GM23338 (cell line): ENCODE measurements at regions not wholly inside any gene's neighbourhood (a gene's known extent, or its start where the extent isn't known, plus 50 kb on each side); places are given as distances from the start of the nearest gene placed in this dataset.

Experiments used
- ATAC-seq: fragments of 200-7000 bp; cut with Tn5 transposase; 3 replicates; pipeline ENCODE4 v1.9.1; 2020
- DNase-seq: peaks from one replicate; pipeline ENCODE4 v3.0.0-alpha.2; 2015; ENCODE audit warnings: low spot score
- H2AFZ ChIP-seq: fragments of 200-600 bp; sonication (generic); 2 replicates; pipeline ENCODE4 v1.8.0; 2016; ENCODE audit warnings: antibody characterized with exemption, mild to moderate bottlenecking, moderate library complexity
- H3F3A ChIP-seq: fragments of 200-600 bp; sonication (generic); replicated peaks from 2 replicates; pipeline ENCODE4 v1.8.0; 2017; ENCODE audit warnings: antibody characterized with exemption, mixed run types, low read depth
- H3K27ac ChIP-seq: fragments of 200-600 bp; sonication (generic); 2 replicates; pipeline ENCODE4 v1.6.1; 2016; ENCODE audit warnings: low read depth
- H3K27me3 ChIP-seq: fragments of 200-600 bp; sonication (generic); 2 replicates; pipeline ENCODE4 v1.8.0; 2016; ENCODE audit warnings: mild to moderate bottlenecking, mixed run types, moderate library complexity; ENCODE audit not compliant: insufficient read depth
- H3K36me3 ChIP-seq: fragments of 200-600 bp; sonication (generic); 2 replicates; pipeline ENCODE4 v1.8.0; 2016; ENCODE audit warnings: mild to moderate bottlenecking; ENCODE audit not compliant: insufficient read depth
- H3K4me1 ChIP-seq: fragments of 200-600 bp; sonication (generic); 2 replicates; pipeline ENCODE4 v1.8.0; 2016; ENCODE audit warnings: mild to moderate bottlenecking, moderate library complexity; ENCODE audit not compliant: insufficient read depth
- H3K4me2 ChIP-seq: fragments of 200-600 bp; sonication (generic); 2 replicates; pipeline ENCODE4 v1.7.1; 2017; ENCODE audit warnings: mixed run types
- H3K4me3 ChIP-seq: fragments of 200-600 bp; sonication (generic); 2 replicates; pipeline ENCODE4 v1.6.1; 2016; ENCODE audit warnings: mixed run types
- H3K79me2 ChIP-seq: fragments of 200-600 bp; sonication (generic); replicated peaks from 2 replicates; pipeline ENCODE4 v1.8.0; 2017; ENCODE audit warnings: mild to moderate bottlenecking; ENCODE audit not compliant: insufficient read depth
- H3K9me2 ChIP-seq: fragments of 200-600 bp; sonication (generic); 2 replicates; pipeline ENCODE4 v1.8.0; 2017; ENCODE audit not compliant: insufficient read depth
- H4K20me1 ChIP-seq: fragments of 200-600 bp; sonication (generic); replicated peaks from 2 replicates; pipeline ENCODE4 v1.8.0; 2017; ENCODE audit warnings: mild to moderate bottlenecking; ENCODE audit not compliant: insufficient read depth
- H3K27ac Mint-ChIP-seq: 2 replicates; pipeline ENCODE4 v1.8.0; 2020; ENCODE audit warnings: inconsistent platforms, mild to moderate bottlenecking, moderate library complexity, mixed read lengths
- H3K27me3 Mint-ChIP-seq: 3 replicates; pipeline ENCODE4 v1.8.0; 2022; ENCODE audit warnings: low read depth, mild to moderate bottlenecking, moderate library complexity, mixed read lengths, inconsistent platforms; ENCODE audit not compliant: insufficient read depth, poor library complexity
- H3K36me3 Mint-ChIP-seq: 3 replicates; pipeline ENCODE4 v1.8.0; 2021; ENCODE audit warnings: low read depth, mild to moderate bottlenecking, inconsistent platforms, moderate library complexity, mixed read lengths
- H3K4me1 Mint-ChIP-seq: 3 replicates; pipeline ENCODE4 v1.8.0; 2020; ENCODE audit warnings: mild to moderate bottlenecking, inconsistent platforms, mixed read lengths
- H3K4me3 Mint-ChIP-seq: 3 replicates; pipeline ENCODE4 v1.8.0; 2021; ENCODE audit warnings: moderate library complexity, mild to moderate bottlenecking, inconsistent platforms, mixed read lengths
- H3K9me3 Mint-ChIP-seq: 3 replicates; pipeline ENCODE4 v1.8.0; 2020; ENCODE audit warnings: moderate library complexity, mild to moderate bottlenecking, inconsistent platforms, mixed read lengths
- CREB1 ChIP-seq: fragments of 250-450 bp; sonication (Bioruptor Pico); IDR thresholded peaks from 2 replicates; pipeline ENCODE4 v1.5.0; 2020; ENCODE audit warnings: low read depth, mild to moderate bottlenecking, moderate library complexity
- CTCF ChIP-seq, 2 experiments: fragments of 200-600 bp in 1 of 2; sonication (generic) in 1 of 2; conservative IDR thresholded peaks; 2 replicates each; pipeline versions ENCODE4 v1.5.1 to v1.6.1; 2016 to 2017; ENCODE audit warnings: antibody characterized with exemption in 2 of 2, low read depth in 2 of 2, mild to moderate bottlenecking in 2 of 2, moderate library complexity in 1 of 2
- ETS1 ChIP-seq: IDR thresholded peaks from 2 replicates; pipeline ENCODE4 v1.6.1; 2016; ENCODE audit warnings: antibody characterized with exemption
- EZH2 ChIP-seq: fragments of 200-600 bp; sonication (generic); IDR thresholded peaks from one replicate; pipeline ENCODE4 v1.8.0; 2017; ENCODE audit warnings: antibody characterized with exemption, mild to moderate bottlenecking, low read depth; ENCODE audit not compliant: unreplicated experiment
- EZH2phosphoT487 ChIP-seq: fragments of 200-600 bp; sonication (generic); IDR thresholded peaks from one replicate; pipeline ENCODE4 v1.8.1; 2018; ENCODE audit warnings: antibody characterized with exemption; ENCODE audit not compliant: unreplicated experiment
- JUNB ChIP-seq: IDR thresholded peaks from one replicate; pipeline ENCODE4 v1.6.1; 2016; ENCODE audit warnings: antibody characterized with exemption; ENCODE audit not compliant: unreplicated experiment
- NANOG ChIP-seq: IDR thresholded peaks from 2 replicates; pipeline ENCODE4 v1.6.1; 2016; ENCODE audit warnings: antibody characterized with exemption, borderline replicate concordance
- POLR2AphosphoS5 ChIP-seq: IDR thresholded peaks from 2 replicates; pipeline ENCODE4 v1.6.1; 2016; ENCODE audit warnings: antibody characterized with exemption, low read depth
- STAT1 ChIP-seq: IDR thresholded peaks from one replicate; pipeline ENCODE4 v1.6.1; 2016; ENCODE audit warnings: antibody characterized with exemption; ENCODE audit not compliant: unreplicated experiment
- ZNF114 ChIP-seq: fragments of 250-450 bp; sonication (Bioruptor Pico); IDR thresholded peaks from 2 replicates; pipeline ENCODE4 v1.5.0; 2020; ENCODE audit warnings: mild to moderate bottlenecking, moderate library complexity
- ZNF331 ChIP-seq: fragments of 250-450 bp; sonication (Bioruptor Pico); IDR thresholded peaks from 2 replicates; pipeline ENCODE4 v1.5.0; 2020; ENCODE audit warnings: low read depth, mild to moderate bottlenecking, moderate library complexity
- ZNF462 ChIP-seq: fragments of 250-450 bp; sonication (Bioruptor Pico); IDR thresholded peaks from 2 replicates; pipeline ENCODE4 v1.5.0; 2020; ENCODE audit warnings: mild to moderate bottlenecking, moderate library complexity
- TF ChIP-seq, protein P1 (sequence below): IDR thresholded peaks from one replicate; pipeline ENCODE4 v1.6.1; 2018; ENCODE audit warnings: antibody characterized with exemption; ENCODE audit not compliant: unreplicated experiment

- no peak for DNase-seq
- peaks cover 53% of the 10 kb centered on the region for H3K36me3 Mint-ChIP-seq
- H3K27ac Mint-ChIP-seq, result no peak overlapping the region
Measured at GRCh38 chr1:4396551-4396950, 257.9 kb upstream of the AJAP1 start.

More at GRCh38 chr1:4396551-4396950, 257.9 kb upstream of the AJAP1 start:
- Histone ChIP-seq H3K4me1 (no peaks in the 10 kb centered on the region), H3K79me2 (no peaks in the 10 kb centered on the region), H3F3A (no peaks in the 10 kb centered on the region), H3K27ac (no peak overlapping the region), H3K9me2 (no peaks in the 10 kb centered on the region), H3K4me3 (no peak overlapping the region), H3K36me3 (no peaks in the 10 kb centered on the region), H4K20me1 (no peaks in the 10 kb centered on the region), H3K27me3 (no peaks in the 10 kb centered on the region), H2AFZ (no peak overlapping the region), H3K4me2 (no peak overlapping the region)
- H3K9me3 Mint-ChIP-seq, result peaks cover 100% of the 10 kb centered on the region
- H3K4me3 Mint-ChIP-seq, result no peak overlapping the region
- peaks cover 3% of the 10 kb centered on the region; the same call in 1 of the 3 replicates for H3K4me1 Mint-ChIP-seq
- no peak for ATAC-seq
- TF ChIP-seq CREB1 (CRISPR knock-in tag) (no peak), NANOG (no peak), EZH2 (no peak), ZNF462 (CRISPR knock-in tag) (no peak), EZH2phosphoT487 (no peak), ZNF114 (CRISPR knock-in tag) (no peak), POLR2AphosphoS5 (no peak), JUNB (no peak), ETS1 (no peak), STAT1 (no peak), CTCF (conservative IDR thresholded peaks at IDR 0.05; ENCODE audit: low read depth in 2 of 2) (no peak), ZNF331 (CRISPR knock-in tag) (no peak)
- TF ChIP-seq, protein P1, sequence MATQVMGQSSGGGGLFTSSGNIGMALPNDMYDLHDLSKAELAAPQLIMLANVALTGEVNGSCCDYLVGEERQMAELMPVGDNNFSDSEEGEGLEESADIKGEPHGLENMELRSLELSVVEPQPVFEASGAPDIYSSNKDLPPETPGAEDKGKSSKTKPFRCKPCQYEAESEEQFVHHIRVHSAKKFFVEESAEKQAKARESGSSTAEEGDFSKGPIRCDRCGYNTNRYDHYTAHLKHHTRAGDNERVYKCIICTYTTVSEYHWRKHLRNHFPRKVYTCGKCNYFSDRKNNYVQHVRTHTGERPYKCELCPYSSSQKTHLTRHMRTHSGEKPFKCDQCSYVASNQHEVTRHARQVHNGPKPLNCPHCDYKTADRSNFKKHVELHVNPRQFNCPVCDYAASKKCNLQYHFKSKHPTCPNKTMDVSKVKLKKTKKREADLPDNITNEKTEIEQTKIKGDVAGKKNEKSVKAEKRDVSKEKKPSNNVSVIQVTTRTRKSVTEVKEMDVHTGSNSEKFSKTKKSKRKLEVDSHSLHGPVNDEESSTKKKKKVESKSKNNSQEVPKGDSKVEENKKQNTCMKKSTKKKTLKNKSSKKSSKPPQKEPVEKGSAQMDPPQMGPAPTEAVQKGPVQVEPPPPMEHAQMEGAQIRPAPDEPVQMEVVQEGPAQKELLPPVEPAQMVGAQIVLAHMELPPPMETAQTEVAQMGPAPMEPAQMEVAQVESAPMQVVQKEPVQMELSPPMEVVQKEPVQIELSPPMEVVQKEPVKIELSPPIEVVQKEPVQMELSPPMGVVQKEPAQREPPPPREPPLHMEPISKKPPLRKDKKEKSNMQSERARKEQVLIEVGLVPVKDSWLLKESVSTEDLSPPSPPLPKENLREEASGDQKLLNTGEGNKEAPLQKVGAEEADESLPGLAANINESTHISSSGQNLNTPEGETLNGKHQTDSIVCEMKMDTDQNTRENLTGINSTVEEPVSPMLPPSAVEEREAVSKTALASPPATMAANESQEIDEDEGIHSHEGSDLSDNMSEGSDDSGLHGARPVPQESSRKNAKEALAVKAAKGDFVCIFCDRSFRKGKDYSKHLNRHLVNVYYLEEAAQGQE, result no peak
- peaks cover 6% of the 10 kb centered on the region for H3K27me3 Mint-ChIP-seq
